ENCODE measurements at regions not wholly inside any gene's neighbourhood (a gene's known extent, or its start where the extent isn't known, plus 50 kb on each side); places are given as distances from the start of the nearest gene placed in this dataset.
"Not testable (repeated sequence)": the region's sequence is repeated elsewhere in the genome, so short reads cannot be mapped to it uniquely, and the experiment has no call there.

DNA sequence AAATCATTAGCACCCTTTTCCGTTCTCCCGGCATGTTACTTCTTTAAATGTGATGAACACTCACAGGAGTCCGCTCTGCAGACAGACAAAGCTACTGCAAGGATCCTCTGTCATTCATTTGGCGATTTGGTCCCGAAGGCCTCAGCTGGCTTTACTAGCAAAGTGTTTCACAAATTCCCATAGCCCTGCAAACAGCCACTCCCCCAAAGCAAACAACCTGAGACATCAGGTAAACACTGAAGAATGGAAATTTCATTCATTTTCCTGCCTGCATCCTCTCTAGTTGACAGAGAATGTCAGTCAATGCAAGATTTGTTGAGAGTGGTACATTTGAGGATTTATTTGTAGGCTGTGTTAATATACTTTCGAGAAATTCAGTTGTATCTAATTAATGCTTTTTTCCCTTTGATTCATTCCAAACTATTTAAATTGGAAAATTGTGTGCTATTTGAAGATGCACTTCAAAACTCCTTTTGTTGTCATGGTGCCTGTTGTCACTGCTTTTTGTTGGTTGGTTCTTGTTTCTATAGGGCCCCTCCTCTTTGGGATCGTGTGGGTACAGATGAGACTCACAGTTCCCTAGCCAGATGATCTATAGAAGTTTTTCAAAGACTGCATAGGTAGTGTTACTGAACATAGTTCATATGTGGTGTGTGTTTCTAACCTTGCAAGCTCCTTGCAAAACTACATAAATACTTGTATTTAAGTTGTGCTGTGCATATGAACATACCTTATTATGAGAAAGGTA, 215.7 kb upstream of the PLGLB2 start:
- POLR2A ChIA-PET (ENCODE audit: unreplicated experiment); BruUV-seq (replicated peaks); H3K4me2 ChIP-seq (ENCODE audit: low read length); H3K4me1 ChIP-seq (ENCODE audit: insufficient read depth, low read length); H3F3A ChIP-seq (ENCODE audit: low read length, unreplicated experiment); H3K9me3 ChIP-seq (ENCODE audit: low read length); H3K4me3 ChIP-seq (ENCODE audit: low read length); H4K20me1 ChIP-seq (ENCODE audit: low read length); CTCF ChIA-PET; H3K27me3 ChIP-seq (ENCODE audit: low read length); H3K79me2 ChIP-seq (ENCODE audit: low read length); H3K27ac ChIP-seq (ENCODE audit: low read length); H3K9me2 ChIP-seq (replicated peaks; ENCODE audit: low read length); H2AFZ ChIP-seq (ENCODE audit: low read length); intact Hi-C loops (cut with micrococcal nuclease); H3K9ac ChIP-seq (ENCODE audit: low read length); H3K36me3 ChIP-seq (ENCODE audit: low read depth, low read length): not testable (repeated sequence)
- DNase-seq (peak; percentile 20), ATAC-seq (peak; percentile 76)

DNA sequence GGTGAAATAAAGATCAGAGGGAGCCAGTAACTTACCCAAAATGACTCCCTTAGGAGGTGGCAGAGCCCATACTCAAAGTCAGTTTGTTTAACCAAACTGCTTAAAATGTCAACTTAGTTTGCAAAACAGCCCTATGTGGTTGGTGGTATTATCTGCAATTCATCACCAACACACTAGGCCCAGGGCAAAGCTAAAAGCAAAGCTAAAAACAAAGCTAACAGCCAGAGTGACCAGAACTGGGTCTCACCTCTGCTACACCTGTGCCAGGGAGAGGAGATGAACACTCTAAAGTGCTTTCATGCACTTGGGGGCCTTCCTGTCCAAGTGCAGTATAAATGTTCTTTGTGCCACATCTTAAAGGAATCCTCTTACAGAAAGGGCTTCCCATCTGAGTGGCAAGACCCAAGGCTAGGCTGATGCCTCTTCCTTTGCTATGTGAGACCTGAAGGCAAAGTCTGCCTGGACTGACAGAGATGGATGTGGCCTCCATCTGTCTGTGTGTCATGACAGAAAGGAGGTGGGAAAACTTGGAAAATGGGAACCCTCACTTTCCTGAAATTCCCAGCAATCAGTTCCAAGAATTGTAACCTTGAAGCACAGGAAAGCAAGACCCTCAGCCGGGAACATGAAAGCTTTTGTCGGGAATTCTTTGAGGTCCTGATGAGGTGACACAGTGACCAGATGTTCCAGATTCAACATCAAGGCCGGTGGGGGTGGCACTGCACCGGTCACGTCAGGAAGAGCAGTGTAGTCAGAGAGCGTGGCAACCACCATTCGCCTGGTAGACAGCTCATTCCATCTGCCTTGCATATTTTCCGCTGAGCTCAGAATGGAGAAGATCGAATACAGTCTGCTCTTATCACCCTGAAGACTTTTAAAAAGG, 214.3 kb upstream of the PLGLB2 start:
- H3K36me3 ChIP-seq (ENCODE audit: low read depth, low read length); DNase-seq; ATAC-seq; H3K79me2 ChIP-seq (ENCODE audit: low read length); H3F3A ChIP-seq (ENCODE audit: low read length, unreplicated experiment); H3K4me3 ChIP-seq (ENCODE audit: low read length); H3K9me2 ChIP-seq (replicated peaks; ENCODE audit: low read length); BruUV-seq (replicated peaks); H4K20me1 ChIP-seq (ENCODE audit: low read length); POLR2A ChIA-PET (ENCODE audit: unreplicated experiment); CTCF ChIA-PET; H3K27me3 ChIP-seq (ENCODE audit: low read length); H3K27ac ChIP-seq (ENCODE audit: low read length); H3K4me2 ChIP-seq (ENCODE audit: low read length); H2AFZ ChIP-seq (ENCODE audit: low read length); H3K4me1 ChIP-seq (ENCODE audit: insufficient read depth, low read length); H3K9me3 ChIP-seq (ENCODE audit: low read length); H3K9ac ChIP-seq (ENCODE audit: low read length); intact Hi-C loops (cut with micrococcal nuclease): not testable (repeated sequence)

DNA sequence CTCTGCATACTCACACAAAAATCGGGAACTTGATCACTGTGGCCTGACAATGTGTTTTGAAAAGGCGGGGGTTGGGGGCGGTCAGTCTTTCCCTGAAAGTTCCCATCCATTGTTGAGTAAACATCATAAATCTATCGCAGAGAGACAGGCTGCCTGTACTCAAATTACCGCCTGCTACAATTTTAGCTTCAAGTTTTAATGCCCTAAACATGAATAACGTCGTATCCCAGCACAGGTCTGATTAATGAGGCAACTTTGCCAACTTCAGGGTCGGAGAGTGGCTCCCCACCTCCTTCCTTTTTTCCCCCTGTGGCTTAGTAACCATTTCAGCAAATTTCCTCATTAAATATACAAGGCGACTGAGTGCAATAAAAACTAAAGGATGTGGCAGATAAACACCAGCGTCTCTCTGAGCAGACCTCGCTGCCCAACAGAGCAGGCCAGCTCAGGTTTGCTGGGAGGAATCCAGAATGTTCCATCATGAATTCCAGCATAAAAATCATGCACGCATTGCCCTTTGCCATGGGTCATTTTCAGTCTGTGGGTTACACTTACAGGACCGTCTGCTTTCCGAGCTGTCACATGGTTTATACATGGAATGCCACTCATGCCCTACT, 213.5 kb upstream of the PLGLB2 start:
- H3F3A ChIP-seq (ENCODE audit: low read length, unreplicated experiment); POLR2A ChIA-PET (ENCODE audit: unreplicated experiment); CTCF ChIA-PET; intact Hi-C loops (cut with micrococcal nuclease); H4K20me1 ChIP-seq (ENCODE audit: low read length); H3K4me2 ChIP-seq (ENCODE audit: low read length); H3K9me2 ChIP-seq (replicated peaks; ENCODE audit: low read length); H3K27ac ChIP-seq (ENCODE audit: low read length); H3K4me1 ChIP-seq (ENCODE audit: insufficient read depth, low read length); H3K36me3 ChIP-seq (ENCODE audit: low read depth, low read length); H2AFZ ChIP-seq (ENCODE audit: low read length); H3K27me3 ChIP-seq (ENCODE audit: low read length); H3K79me2 ChIP-seq (ENCODE audit: low read length); H3K9me3 ChIP-seq (ENCODE audit: low read length); H3K4me3 ChIP-seq (ENCODE audit: low read length); BruUV-seq (replicated peaks); H3K9ac ChIP-seq (ENCODE audit: low read length); DNase-seq: not testable (repeated sequence)
- peak; percentile 45 for ATAC-seq

DNA sequence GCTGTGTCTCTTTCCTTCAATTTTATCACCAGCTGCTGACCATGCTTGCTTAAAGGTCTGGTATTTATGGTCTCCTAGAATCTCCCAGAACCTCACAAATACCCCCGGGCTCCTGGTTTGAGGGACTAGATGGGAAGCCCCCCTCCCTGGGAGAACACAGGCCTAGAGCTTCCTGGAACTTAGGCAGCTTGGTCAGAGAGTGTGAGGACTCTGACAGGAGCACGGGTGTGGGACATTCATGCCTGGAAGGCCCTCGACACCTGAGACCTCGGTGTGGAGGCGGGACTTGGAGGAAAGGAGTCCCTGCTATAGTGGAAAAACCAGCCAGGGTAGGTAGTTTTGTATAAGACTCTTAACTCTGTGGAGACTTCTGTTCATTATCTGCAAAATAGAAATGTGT, 211.5 kb upstream of the PLGLB2 start:
- H4K20me1 ChIP-seq (ENCODE audit: low read length); BruUV-seq (replicated peaks); H3K4me1 ChIP-seq (ENCODE audit: insufficient read depth, low read length); POLR2A ChIA-PET (ENCODE audit: unreplicated experiment); H3F3A ChIP-seq (ENCODE audit: low read length, unreplicated experiment); ATAC-seq; H3K36me3 ChIP-seq (ENCODE audit: low read depth, low read length); H2AFZ ChIP-seq (ENCODE audit: low read length); H3K9ac ChIP-seq (ENCODE audit: low read length); H3K4me3 ChIP-seq (ENCODE audit: low read length); DNase-seq; intact Hi-C loops (cut with micrococcal nuclease); H3K27me3 ChIP-seq (ENCODE audit: low read length); H3K79me2 ChIP-seq (ENCODE audit: low read length); H3K4me2 ChIP-seq (ENCODE audit: low read length); H3K9me2 ChIP-seq (replicated peaks; ENCODE audit: low read length); H3K9me3 ChIP-seq (ENCODE audit: low read length); H3K27ac ChIP-seq (ENCODE audit: low read length); CTCF ChIA-PET: not testable (repeated sequence)

DNA sequence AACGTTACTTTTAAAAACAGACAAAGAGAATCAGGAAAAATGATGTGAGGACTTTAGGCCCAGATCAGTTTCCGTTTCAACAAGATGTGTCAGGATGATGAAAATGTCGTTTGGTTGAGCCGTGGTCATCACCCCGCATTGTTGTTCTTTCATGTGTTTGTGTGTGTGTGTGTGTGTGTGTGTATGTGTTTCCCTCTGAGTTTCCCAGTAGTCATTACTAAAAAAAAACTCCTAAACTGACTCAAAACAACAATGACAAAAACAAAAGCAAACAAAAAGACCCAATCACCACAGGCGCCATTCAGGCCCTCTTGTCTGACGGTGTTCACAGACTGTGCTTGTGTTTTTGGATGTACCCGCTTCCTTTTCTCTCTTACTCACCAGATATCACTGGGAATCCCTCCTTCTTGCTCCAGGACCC, 210.6 kb upstream of the PLGLB2 start:
- CTCF ChIA-PET; H3K4me3 ChIP-seq (ENCODE audit: low read length); H2AFZ ChIP-seq (ENCODE audit: low read length); H3K27me3 ChIP-seq (ENCODE audit: low read length); H3K9me3 ChIP-seq (ENCODE audit: low read length); POLR2A ChIA-PET (ENCODE audit: unreplicated experiment); H3K4me1 ChIP-seq (ENCODE audit: insufficient read depth, low read length); intact Hi-C loops (cut with micrococcal nuclease); H3K9me2 ChIP-seq (replicated peaks; ENCODE audit: low read length); H3K27ac ChIP-seq (ENCODE audit: low read length); BruUV-seq (replicated peaks); H3K9ac ChIP-seq (ENCODE audit: low read length); ATAC-seq; DNase-seq; H4K20me1 ChIP-seq (ENCODE audit: low read length); H3F3A ChIP-seq (ENCODE audit: low read length, unreplicated experiment); H3K36me3 ChIP-seq (ENCODE audit: low read depth, low read length); H3K79me2 ChIP-seq (ENCODE audit: low read length); H3K4me2 ChIP-seq (ENCODE audit: low read length): not testable (repeated sequence)

DNA sequence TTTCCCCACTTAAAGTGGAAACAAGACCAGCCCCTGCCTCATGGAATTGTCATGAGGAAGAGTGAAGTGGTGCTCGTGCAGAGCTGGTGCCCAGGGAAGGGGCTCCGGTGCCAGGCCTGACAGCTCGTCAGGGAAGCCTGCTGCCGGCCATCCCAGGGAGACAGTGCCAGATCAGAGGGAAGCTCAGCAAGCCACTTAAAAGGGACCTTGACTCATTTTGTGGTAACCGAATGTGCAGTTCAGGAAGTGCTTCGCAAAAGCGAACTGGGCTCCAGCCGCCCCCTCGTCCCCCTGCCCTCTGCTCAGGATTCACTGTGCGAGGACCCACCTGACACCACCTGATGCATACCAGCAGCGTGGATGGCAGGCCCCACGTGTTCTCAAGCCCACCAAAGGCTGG, 209.6 kb upstream of the PLGLB2 start:
- H3F3A ChIP-seq (ENCODE audit: low read length, unreplicated experiment); DNase-seq; H3K79me2 ChIP-seq (ENCODE audit: low read length); ATAC-seq; H3K27me3 ChIP-seq (ENCODE audit: low read length); H3K9me3 ChIP-seq (ENCODE audit: low read length); POLR2A ChIA-PET (ENCODE audit: unreplicated experiment); CTCF ChIA-PET; H3K4me2 ChIP-seq (ENCODE audit: low read length); H3K36me3 ChIP-seq (ENCODE audit: low read depth, low read length); H2AFZ ChIP-seq (ENCODE audit: low read length); H3K27ac ChIP-seq (ENCODE audit: low read length); intact Hi-C loops (cut with micrococcal nuclease); H4K20me1 ChIP-seq (ENCODE audit: low read length); H3K4me3 ChIP-seq (ENCODE audit: low read length); BruUV-seq (replicated peaks); H3K4me1 ChIP-seq (ENCODE audit: insufficient read depth, low read length); H3K9ac ChIP-seq (ENCODE audit: low read length); H3K9me2 ChIP-seq (replicated peaks; ENCODE audit: low read length): not testable (repeated sequence)

Data from PC-3 (cell line).